ENCODE measurements at regions not wholly inside any gene's neighbourhood (a gene's known extent, or its start where the extent isn't known, plus 50 kb on each side); places are given as distances from the start of the nearest gene placed in this dataset.

- TF ChIP-seq CTCF (IDR thresholded peaks at IDR 0.05), result no peak
- Histone ChIP-seq H3K36me3 (no peaks in the 10 kb centered on the region), H3K27ac (no peak overlapping the region), H3K4me1 (no peaks in the 10 kb centered on the region), H3K27me3 (no peaks in the 10 kb centered on the region), H3K9me3 (no peaks in the 10 kb centered on the region), H3K4me3 (no peak overlapping the region), H3K9ac (ENCODE audit: low read depth in 2 of 2, low read length in 2 of 2) (no peak overlapping the region)
- intact Hi-C loops (cut with DNase I), result no loop called here
- no peak for DNase-seq
Observed at GRCh38 chr7:118061386-118061785, 122.6 kb upstream of the LSM8 start.

- no peak for DNase-seq
- Histone ChIP-seq H3K4me1 (no peaks in the 10 kb centered on the region), H3K4me3 (no peak overlapping the region), H3K9ac (ENCODE audit: low read depth in 2 of 2, low read length in 2 of 2) (no peak overlapping the region), H3K27me3 (no peaks in the 10 kb centered on the region), H3K27ac (no peak overlapping the region), H3K9me3 (no peaks in the 10 kb centered on the region), H3K36me3 (no peaks in the 10 kb centered on the region)
- intact Hi-C loops (cut with DNase I), result no loop called here
- TF ChIP-seq CTCF (IDR thresholded peaks at IDR 0.05), result no peak
Observed at GRCh38 chr7:118072893-118073674, 110.9 kb upstream of the LSM8 start.

- Histone ChIP-seq H3K27me3 (no peaks in the 10 kb centered on the region), H3K4me3 (no peak overlapping the region), H3K27ac (no peak overlapping the region), H3K9me3 (no peaks in the 10 kb centered on the region), H3K9ac (ENCODE audit: low read depth in 2 of 2, low read length in 2 of 2) (no peak overlapping the region), H3K4me1 (no peaks in the 10 kb centered on the region), H3K36me3 (no peaks in the 10 kb centered on the region)
- TF ChIP-seq CTCF (IDR thresholded peaks at IDR 0.05), result no peak
- DNase-seq, result no peak
- intact Hi-C loops (cut with DNase I), result no loop called here
Observed at GRCh38 chr7:118075936-118076335, 108.0 kb upstream of the LSM8 start.

GRCh38 chr7:118076564-118076963 is 107.4 kb upstream of the LSM8 start:
- no peak for TF ChIP-seq CTCF (IDR thresholded peaks at IDR 0.05)
- no peaks in the 10 kb centered on the region for H3K4me1 ChIP-seq

GRCh38 chr7:118078015-118078414 is 105.9 kb upstream of the LSM8 start:
- H3K4me3 ChIP-seq, result no peak overlapping the region
- no peak overlapping the region for H3K27ac ChIP-seq
- intact Hi-C loops (cut with DNase I), result no loop called here
- H3K9me3 ChIP-seq, result no peaks in the 10 kb centered on the region
- H3K27me3 ChIP-seq, result no peaks in the 10 kb centered on the region
- TF ChIP-seq CTCF (IDR thresholded peaks at IDR 0.05), result no peak
- H3K9ac ChIP-seq (ENCODE audit: low read depth in 2 of 2, low read length in 2 of 2), result no peak overlapping the region
- H3K4me1 ChIP-seq, result no peaks in the 10 kb centered on the region
- no peaks in the 10 kb centered on the region for H3K36me3 ChIP-seq
- DNase-seq, result no peak

More at GRCh38 chr7:118076564-118076963, 107.4 kb upstream of the LSM8 start:
- no peaks in the 10 kb centered on the region for H3K36me3 ChIP-seq
- DNase-seq, result no peak
- H3K9ac ChIP-seq (ENCODE audit: low read depth in 2 of 2, low read length in 2 of 2), result no peak overlapping the region
- no peaks in the 10 kb centered on the region for H3K9me3 ChIP-seq
- intact Hi-C loops (cut with DNase I), result no loop called here
- H3K27me3 ChIP-seq, result no peaks in the 10 kb centered on the region
- no peak overlapping the region for H3K27ac ChIP-seq
- H3K4me3 ChIP-seq, result no peak overlapping the region

Data from colonic mucosa (tissue), 4 donors.